ENCODE measurements at regions not wholly inside any gene's neighbourhood (a gene's known extent, or its start where the extent isn't known, plus 50 kb on each side); places are given as distances from the start of the nearest gene placed in this dataset.

GRCh38 chr2:14270036-14270582 is 362.4 kb upstream of the LRATD1 start:
- intact Hi-C loops (cut with DNase I) = no loop called here
- no peak for DNase-seq

GRCh38 chr2:14272396-14273075 is 360.0 kb upstream of the LRATD1 start:
- intact Hi-C loops (cut with DNase I) = no loop called here

GRCh38 chr2:14273650-14274049 is 358.9 kb upstream of the LRATD1 start:
- intact Hi-C loops (cut with DNase I) = no loop called here
- DNase-seq = no peak

More at GRCh38 chr2:14272396-14273075, 360.0 kb upstream of the LRATD1 start:
- no peak for DNase-seq

- DNase-seq = no peak
- intact Hi-C loops (cut with DNase I) = no loop called here
Measured at GRCh38 chr2:14284244-14284643, 348.3 kb upstream of the LRATD1 start.

GRCh38 chr2:14285812-14286211 is 346.7 kb upstream of the LRATD1 start:
- intact Hi-C loops (cut with DNase I) = no loop called here
- DNase-seq = no peak

- DNase-seq = no peak
- intact Hi-C loops (cut with DNase I) = no loop called here
Measured at GRCh38 chr2:14288016-14288415, 344.5 kb upstream of the LRATD1 start.

GRCh38 chr2:14292964-14293363 is 339.6 kb upstream of the LRATD1 start:
- DNase-seq = no peak

GRCh38 chr2:14297340-14297739 is 335.2 kb upstream of the LRATD1 start:
- intact Hi-C loops (cut with DNase I) = no loop called here
- DNase-seq = no peak

More at GRCh38 chr2:14292964-14293363, 339.6 kb upstream of the LRATD1 start:
- intact Hi-C loops (cut with DNase I) = no loop called here

GRCh38 chr2:14297906-14298305 is 334.6 kb upstream of the LRATD1 start:
- intact Hi-C loops (cut with DNase I) = no loop called here
- DNase-seq = no peak

GRCh38 chr2:14301331-14301730 is 331.2 kb upstream of the LRATD1 start:
- intact Hi-C loops (cut with DNase I) = no loop called here
- no peak for DNase-seq

- DNase-seq = no peak
- intact Hi-C loops (cut with DNase I) = no loop called here
Measured at GRCh38 chr2:14303366-14304115, 329.0 kb upstream of the LRATD1 start.

GRCh38 chr2:14304326-14304725 is 328.2 kb upstream of the LRATD1 start:
- intact Hi-C loops (cut with DNase I) = no loop called here

GRCh38 chr2:14306268-14306861 is 326.2 kb upstream of the LRATD1 start:
- no peak for DNase-seq
- intact Hi-C loops (cut with DNase I) = no loop called here

More at GRCh38 chr2:14304326-14304725, 328.2 kb upstream of the LRATD1 start:
- no peak for DNase-seq

GRCh38 chr2:14313341-14313740 is 319.2 kb upstream of the LRATD1 start:
- DNase-seq = no peak
- intact Hi-C loops (cut with DNase I) = no loop called here

- no peak for DNase-seq
- intact Hi-C loops (cut with DNase I) = no loop called here
Measured at GRCh38 chr2:14316594-14316993, 315.9 kb upstream of the LRATD1 start.

GRCh38 chr2:14321357-14321756 is 311.2 kb upstream of the LRATD1 start:
- intact Hi-C loops (cut with DNase I) = no loop called here
- DNase-seq = no peak

- no peak for DNase-seq
Measured at GRCh38 chr2:14322306-14322705, 310.2 kb upstream of the LRATD1 start.

GRCh38 chr2:14324308-14324707 is 308.2 kb upstream of the LRATD1 start:
- DNase-seq = no peak
- intact Hi-C loops (cut with DNase I) = no loop called here

More at GRCh38 chr2:14322306-14322705, 310.2 kb upstream of the LRATD1 start:
- intact Hi-C loops (cut with DNase I) = no loop called here

GRCh38 chr2:14330884-14331283 is 301.6 kb upstream of the LRATD1 start:
- DNase-seq = no peak
- intact Hi-C loops (cut with DNase I) = no loop called here

GRCh38 chr2:14336759-14337382 is 295.6 kb upstream of the LRATD1 start:
- no peak for DNase-seq
- intact Hi-C loops (cut with DNase I) = no loop called here

GRCh38 chr2:14340703-14341102 is 291.8 kb upstream of the LRATD1 start:
- no peak for DNase-seq

More at GRCh38 chr2:14340703-14341102, 291.8 kb upstream of the LRATD1 start:
- intact Hi-C loops (cut with DNase I) = no loop called here

Measured in posterior cingulate gyrus (tissue), 11 donors.